SK-N-SH (cell line): ENCODE measurements at regions not wholly inside any gene's neighbourhood (a gene's known extent, or its start where the extent isn't known, plus 50 kb on each side); places are given as distances from the start of the nearest gene placed in this dataset.

Experiments used
- CTCF ChIA-PET: fragments of 300-600, 350-600 bp; formaldehyde crosslinking; extraction: SDS; loops from one replicate; lab custom pipeline; 2021; lab: Yijun Ruan, JAX
- POLR2A ChIA-PET: fragments of 350-600 bp; sonication (Branson Sonifier 250); formaldehyde crosslinking; extraction: SDS; loops from one replicate; lab custom pipeline; 2020; ENCODE audit warnings: antibody characterized with exemption, inconsistent platforms; lab: Yijun Ruan, JAX
- DNase-seq: peaks from one replicate; pipeline ENCODE4 v3.0.0; 2012
- H2AFZ ChIP-seq: fragments of 200-600 bp; sonication (generic); 2 replicates; pipeline ENCODE4 v1.8.1; 2016; ENCODE audit warnings: antibody characterized with exemption, mild to moderate bottlenecking, low read depth
- H3F3A ChIP-seq: fragments of 200-600 bp; sonication (generic); replicated peaks from 2 replicates; pipeline ENCODE3; 2016; ENCODE audit warnings: antibody characterized with exemption, mild to moderate bottlenecking; ENCODE audit not compliant: insufficient read depth
- H3K27ac ChIP-seq, 2 experiments: fragments of 200-500 bp in 1 of 2; fragments of 200-600 bp in 1 of 2; sonication (Bioruptor generic) in 1 of 2; sonication (generic), shearing (Covaris generic) in 1 of 2; 2 replicates each; pipeline versions ENCODE4 v1.5.1 to v1.6.1; 2014 to 2016; ENCODE audit warnings: low read depth in 2 of 2, inconsistent platforms in 1 of 2, low read length in 1 of 2, mild to moderate bottlenecking in 1 of 2, mixed read lengths in 1 of 2
- H3K27me3 ChIP-seq: fragments of 200-600 bp; sonication (generic), shearing (Covaris generic); 2 replicates; pipeline ENCODE4 v1.6.1; 2016; ENCODE audit warnings: mixed run types; ENCODE audit not compliant: insufficient read depth
- H3K36me3 ChIP-seq, 2 experiments: fragments of 200-500 bp in 1 of 2; fragments of 200-600 bp in 1 of 2; sonication (Bioruptor generic) in 1 of 2; sonication (generic) in 1 of 2; replicated peaks in 1 of 2; 2 replicates each; pipeline versions ENCODE3 to v1.5.1; 2014 to 2016; ENCODE audit warnings: low read length in 1 of 2, mild to moderate bottlenecking in 1 of 2; ENCODE audit not compliant: insufficient read depth in 2 of 2, control insufficient read depth in 1 of 2
- H3K4me1 ChIP-seq, 2 experiments: fragments of 200-500 bp in 1 of 2; fragments of 200-600 bp in 1 of 2; sonication (Bioruptor generic) in 1 of 2; sonication (generic), shearing (Covaris generic) in 1 of 2; 2 replicates each; pipeline versions ENCODE4 v1.5.1 to v1.6.1; 2014 to 2016; ENCODE audit warnings: low read depth in 1 of 2, low read length in 1 of 2, mixed run types in 1 of 2; ENCODE audit not compliant: insufficient read depth in 2 of 2, control insufficient read depth in 1 of 2
- H3K4me2 ChIP-seq: fragments of 200-600 bp; sonication (generic), shearing (Covaris generic); 2 replicates; pipeline ENCODE4 v1.6.1; 2017; ENCODE audit warnings: mixed run types
- H3K4me3 ChIP-seq, 2 experiments: fragments of 200-500 bp in 1 of 2; fragments of 200-600 bp in 1 of 2; sonication (Bioruptor generic) in 1 of 2; sonication (generic), shearing (Covaris generic) in 1 of 2; 2 replicates each; pipeline versions ENCODE4 v1.5.1 to v1.8.1; 2014 to 2016; ENCODE audit warnings: low read depth in 2 of 2, inconsistent platforms in 1 of 2, low read length in 1 of 2, mild to moderate bottlenecking in 1 of 2, mixed read lengths in 1 of 2, moderate library complexity in 1 of 2
- H3K79me2 ChIP-seq: fragments of 200-600 bp; sonication (generic); 2 replicates; pipeline ENCODE4 v1.8.1; 2017; ENCODE audit warnings: mild to moderate bottlenecking; ENCODE audit not compliant: insufficient read depth
- H3K9ac ChIP-seq: fragments of 200-600 bp; sonication (generic); 2 replicates; pipeline ENCODE4 v1.6.1; 2017; ENCODE audit warnings: mixed run types
- H3K9me2 ChIP-seq: fragments of 200-600 bp; sonication (generic); 2 replicates; pipeline ENCODE4 v1.6.1; 2017; ENCODE audit warnings: mixed run types
- H3K9me3 ChIP-seq: fragments of 200-600 bp; sonication (generic); 2 replicates; pipeline ENCODE4 v1.6.1; 2017; ENCODE audit warnings: mixed run types, mild to moderate bottlenecking, moderate library complexity
- H4K20me1 ChIP-seq: fragments of 200-600 bp; sonication (generic); 2 replicates; pipeline ENCODE4 v1.6.1; 2017; ENCODE audit warnings: mild to moderate bottlenecking, mixed run types; ENCODE audit not compliant: insufficient read depth
- EP300 ChIP-seq, 2 experiments: IDR thresholded peaks; 2 replicates each; pipeline versions ENCODE4 v1.4.0 to v1.6.1; 2012; ENCODE audit warnings: borderline replicate concordance in 1 of 2, low read depth in 1 of 2, low read length in 1 of 2
- EZH2phosphoT487 ChIP-seq: fragments of 200-600 bp; sonication (generic); IDR thresholded peaks from 2 replicates; pipeline ENCODE4 v1.6.1; 2017; ENCODE audit warnings: low read depth, mixed run types, mild to moderate bottlenecking, antibody characterized with exemption, moderate library complexity, borderline replicate concordance
- FOXJ3 ChIP-seq: sonication (generic); formaldehyde crosslinking; IDR thresholded peaks from 2 replicates; pipeline ENCODE4 v1.5.1; 2020; ENCODE audit warnings: mild to moderate bottlenecking, missing genetic modification reagents
- FOXM1 ChIP-seq: IDR thresholded peaks from 2 replicates; pipeline ENCODE4 v1.4.0; 2012; ENCODE audit warnings: low read depth, mild to moderate bottlenecking
- GABPA ChIP-seq: IDR thresholded peaks from 2 replicates; pipeline ENCODE4 v1.4.0; 2012; ENCODE audit warnings: low read depth, mild to moderate bottlenecking
- GATA2 ChIP-seq: sonication (generic); formaldehyde crosslinking; IDR thresholded peaks from 2 replicates; pipeline ENCODE4 v1.5.0; 2020; ENCODE audit warnings: mild to moderate bottlenecking, missing genetic modification reagents
- NFIC ChIP-seq: IDR thresholded peaks from 2 replicates; pipeline ENCODE4 v1.4.0; 2012; ENCODE audit warnings: borderline replicate concordance
- NRF1 ChIP-seq: IDR thresholded peaks from 2 replicates; pipeline ENCODE4 v1.6.1; 2012; ENCODE audit warnings: low read depth, mild to moderate bottlenecking, low read length
- POLR2AphosphoS5 ChIP-seq: IDR thresholded peaks from 2 replicates; pipeline ENCODE4 v1.6.1; 2012; ENCODE audit warnings: low read depth, low read length
- RAD21 ChIP-seq: IDR thresholded peaks from 2 replicates; pipeline ENCODE4 v1.6.1; 2012; ENCODE audit warnings: mild to moderate bottlenecking, low read length
- RCOR1 ChIP-seq: fragments of 150-350 bp; IDR thresholded peaks from 2 replicates; pipeline ENCODE4 v1.6.1; 2017; ENCODE audit warnings: antibody characterized with exemption, low read length
- RXRA ChIP-seq: IDR thresholded peaks from 2 replicates; pipeline ENCODE4 v1.4.0; 2012; ENCODE audit warnings: low read depth, mild to moderate bottlenecking, borderline replicate concordance
- SIN3A ChIP-seq: IDR thresholded peaks from 2 replicates; pipeline ENCODE4 v1.6.1; 2012; ENCODE audit warnings: low read depth, mild to moderate bottlenecking, low read length, moderate library complexity, borderline replicate concordance
- TAF1 ChIP-seq: IDR thresholded peaks from 2 replicates; pipeline ENCODE4 v1.6.1; 2012; ENCODE audit warnings: low read depth, mild to moderate bottlenecking, low read length, moderate library complexity, borderline replicate concordance
- TCF12 ChIP-seq: IDR thresholded peaks from 2 replicates; pipeline ENCODE4 v1.4.0; 2012
- TEAD4 ChIP-seq: IDR thresholded peaks from 2 replicates; pipeline ENCODE4 v1.4.0; 2012; ENCODE audit warnings: mild to moderate bottlenecking, borderline replicate concordance; ENCODE audit not compliant: insufficient read depth
- TF ChIP-seq, protein P1 (sequence below): IDR thresholded peaks from 2 replicates; pipeline ENCODE4 v1.6.1; 2012; ENCODE audit warnings: mild to moderate bottlenecking, low read depth, low read length, moderate library complexity
- TF ChIP-seq, protein P2 (sequence below): fragments of 150-350 bp; IDR thresholded peaks from 2 replicates; pipeline ENCODE4 v1.6.1; 2017; ENCODE audit warnings: antibody characterized with exemption, low read length, low read depth, borderline replicate concordance

DNA sequence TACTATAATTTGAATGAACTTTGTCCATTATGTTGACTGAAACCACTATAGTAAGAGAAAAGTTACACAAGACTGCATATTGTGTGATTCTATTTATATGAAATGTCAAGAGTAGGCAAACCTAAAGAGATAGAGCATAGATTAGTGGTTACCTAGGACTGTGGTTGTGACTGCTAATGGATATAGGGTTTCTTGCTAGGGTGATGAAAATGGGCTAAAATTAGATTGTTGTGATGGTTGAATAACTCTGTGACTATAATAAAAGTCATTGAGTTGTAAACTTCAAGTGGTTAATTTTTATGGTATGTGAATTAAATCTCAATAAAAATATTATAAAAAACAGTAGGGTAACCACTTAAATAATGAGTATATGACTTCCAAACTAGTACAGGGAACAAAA lies 142.9 kb upstream of the AHR start:
- H3K9me3 ChIP-seq, result no peaks in the 10 kb centered on the region
- no peaks in the 10 kb centered on the region for H4K20me1 ChIP-seq
- H3K4me1 ChIP-seq, result no peaks in the 10 kb centered on the region
- H3K36me3 ChIP-seq, result no peaks in the 10 kb centered on the region
- CTCF ChIA-PET, result no interaction called here
- no peaks in the 10 kb centered on the region for H3F3A ChIP-seq
- no peak overlapping the region for H3K27ac ChIP-seq
- no peak overlapping the region for H2AFZ ChIP-seq
- no peak overlapping the region for H3K9ac ChIP-seq
- H3K27me3 ChIP-seq, result peaks cover 25% of the 10 kb centered on the region
- H3K4me3 ChIP-seq, result no peak overlapping the region
- POLR2A ChIA-PET, result no interaction called here
- H3K9me2 ChIP-seq, result peaks cover 4% of the 10 kb centered on the region; the same call in 1 of the 2 replicates
- TF ChIP-seq FOXJ3 (no peak), RCOR1 (no peak), EP300 (IDR thresholded peaks at IDR 0.05; ENCODE audit: borderline replicate concordance in 1 of 2, low read depth in 1 of 2, low read length in 1 of 2) (no peak), NRF1 (no peak), POLR2AphosphoS5 (no peak), GATA2 (CRISPR knock-in tag) (no peak), EZH2phosphoT487 (no peak), FOXM1 (no peak), NFIC (no peak), RXRA (no peak), RAD21 (no peak), TAF1 (no peak), GABPA (no peak), TCF12 (no peak), SIN3A (no peak), TEAD4 (no peak)
- TF ChIP-seq, protein P1, sequence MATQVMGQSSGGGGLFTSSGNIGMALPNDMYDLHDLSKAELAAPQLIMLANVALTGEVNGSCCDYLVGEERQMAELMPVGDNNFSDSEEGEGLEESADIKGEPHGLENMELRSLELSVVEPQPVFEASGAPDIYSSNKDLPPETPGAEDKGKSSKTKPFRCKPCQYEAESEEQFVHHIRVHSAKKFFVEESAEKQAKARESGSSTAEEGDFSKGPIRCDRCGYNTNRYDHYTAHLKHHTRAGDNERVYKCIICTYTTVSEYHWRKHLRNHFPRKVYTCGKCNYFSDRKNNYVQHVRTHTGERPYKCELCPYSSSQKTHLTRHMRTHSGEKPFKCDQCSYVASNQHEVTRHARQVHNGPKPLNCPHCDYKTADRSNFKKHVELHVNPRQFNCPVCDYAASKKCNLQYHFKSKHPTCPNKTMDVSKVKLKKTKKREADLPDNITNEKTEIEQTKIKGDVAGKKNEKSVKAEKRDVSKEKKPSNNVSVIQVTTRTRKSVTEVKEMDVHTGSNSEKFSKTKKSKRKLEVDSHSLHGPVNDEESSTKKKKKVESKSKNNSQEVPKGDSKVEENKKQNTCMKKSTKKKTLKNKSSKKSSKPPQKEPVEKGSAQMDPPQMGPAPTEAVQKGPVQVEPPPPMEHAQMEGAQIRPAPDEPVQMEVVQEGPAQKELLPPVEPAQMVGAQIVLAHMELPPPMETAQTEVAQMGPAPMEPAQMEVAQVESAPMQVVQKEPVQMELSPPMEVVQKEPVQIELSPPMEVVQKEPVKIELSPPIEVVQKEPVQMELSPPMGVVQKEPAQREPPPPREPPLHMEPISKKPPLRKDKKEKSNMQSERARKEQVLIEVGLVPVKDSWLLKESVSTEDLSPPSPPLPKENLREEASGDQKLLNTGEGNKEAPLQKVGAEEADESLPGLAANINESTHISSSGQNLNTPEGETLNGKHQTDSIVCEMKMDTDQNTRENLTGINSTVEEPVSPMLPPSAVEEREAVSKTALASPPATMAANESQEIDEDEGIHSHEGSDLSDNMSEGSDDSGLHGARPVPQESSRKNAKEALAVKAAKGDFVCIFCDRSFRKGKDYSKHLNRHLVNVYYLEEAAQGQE, result no peak
- TF ChIP-seq, protein P2, sequence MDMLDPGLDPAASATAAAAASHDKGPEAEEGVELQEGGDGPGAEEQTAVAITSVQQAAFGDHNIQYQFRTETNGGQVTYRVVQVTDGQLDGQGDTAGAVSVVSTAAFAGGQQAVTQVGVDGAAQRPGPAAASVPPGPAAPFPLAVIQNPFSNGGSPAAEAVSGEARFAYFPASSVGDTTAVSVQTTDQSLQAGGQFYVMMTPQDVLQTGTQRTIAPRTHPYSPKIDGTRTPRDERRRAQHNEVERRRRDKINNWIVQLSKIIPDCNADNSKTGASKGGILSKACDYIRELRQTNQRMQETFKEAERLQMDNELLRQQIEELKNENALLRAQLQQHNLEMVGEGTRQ, result no peak
- TF ChIP-seq, all 33 proteins: peak for 0
- no peak for DNase-seq
- Histone ChIP-seq H3K4me2 (no peak overlapping the region), H3K79me2 (no peaks in the 10 kb centered on the region)
